ENCODE measurements at regions not wholly inside any gene's neighbourhood (a gene's known extent, or its start where the extent isn't known, plus 50 kb on each side); places are given as distances from the start of the nearest gene placed in this dataset.
A peak's percentile ranks its signal among the peaks of the same experiment; 100 is the strongest.

GRCh38 chr6:144644776-144645175 lies 359.6 kb downstream of the UTRN start:
- no peak for TF ChIP-seq CTCF (conservative IDR thresholded peaks at IDR 0.05; ENCODE audit: low read depth, low read length)
- DNase-seq (ENCODE audit: low read depth) = no peak
- no peak overlapping the region for H3K4me3 ChIP-seq (ENCODE audit: low read depth, low read length)

- no peak overlapping the region for H3K4me3 ChIP-seq (ENCODE audit: low read depth, low read length)
- no peak for DNase-seq (ENCODE audit: low read depth)
- TF ChIP-seq CTCF (conservative IDR thresholded peaks at IDR 0.05; ENCODE audit: low read depth, low read length) = no peak
Observed at GRCh38 chr6:144646093-144647056, 361.2 kb downstream of the UTRN start.

GRCh38 chr6:144647406-144647964 lies 362.4 kb downstream of the UTRN start:
- H3K4me3 ChIP-seq (ENCODE audit: low read depth, low read length) = no peak overlapping the region
- DNase-seq (ENCODE audit: low read depth) = no peak
- no peak for TF ChIP-seq CTCF (conservative IDR thresholded peaks at IDR 0.05; ENCODE audit: low read depth, low read length)

- no peak overlapping the region for H3K4me3 ChIP-seq (ENCODE audit: low read depth, low read length)
- peak; percentile 36 for TF ChIP-seq CTCF (conservative IDR thresholded peaks at IDR 0.05; ENCODE audit: low read depth, low read length)
- no peak for DNase-seq (ENCODE audit: low read depth)
Observed at GRCh38 chr6:144647971-144648651, 363.0 kb downstream of the UTRN start.

GRCh38 chr6:144649085-144649484 lies 363.9 kb downstream of the UTRN start:
- no peak for TF ChIP-seq CTCF (conservative IDR thresholded peaks at IDR 0.05; ENCODE audit: low read depth, low read length)
- DNase-seq (ENCODE audit: low read depth) = no peak
- H3K4me3 ChIP-seq (ENCODE audit: low read depth, low read length) = no peak overlapping the region

- no peak for DNase-seq (ENCODE audit: low read depth)
- no peak for TF ChIP-seq CTCF (conservative IDR thresholded peaks at IDR 0.05; ENCODE audit: low read depth, low read length)
- no peak overlapping the region for H3K4me3 ChIP-seq (ENCODE audit: low read depth, low read length)
Observed at GRCh38 chr6:144651234-144651633, 366.1 kb downstream of the UTRN start.

Measured in choroid plexus epithelial cell (primary cell).